ENCODE measurements at regions not wholly inside any gene's neighbourhood (a gene's known extent, or its start where the extent isn't known, plus 50 kb on each side); places are given as distances from the start of the nearest gene placed in this dataset.

DNA sequence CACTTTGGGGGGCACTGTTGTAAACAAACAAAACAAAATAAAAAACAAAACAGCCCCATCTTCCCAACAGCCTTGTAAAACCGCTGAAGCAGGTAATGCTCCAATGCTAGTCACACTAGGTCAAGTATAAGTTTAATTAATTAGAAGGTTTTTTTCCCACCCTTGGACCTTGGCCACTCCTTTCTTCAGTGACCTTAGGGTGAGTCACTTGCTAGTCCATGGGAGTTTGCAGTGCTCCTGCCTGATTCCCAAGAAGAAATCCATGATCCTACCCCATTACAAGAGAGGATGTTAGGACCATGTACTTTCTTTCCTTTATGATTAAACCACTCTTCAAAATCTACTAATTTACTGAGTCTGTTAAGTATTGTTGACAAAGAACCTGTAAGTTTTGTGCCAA, 192.2 kb upstream of the CDKN2B start:
- TF ChIP-seq CTCF (IDR thresholded peaks at IDR 0.05; ENCODE audit: insufficient read depth, low read depth, low read length) (no peak), EZH2 (IDR thresholded peaks at IDR 0.05; ENCODE audit: insufficient read depth, low read length) (no peak)

All from astrocyte (in vitro differentiated cells and primary cell).